Glutamatergic neuron (in vitro differentiated cells): ENCODE measurements at regions not wholly inside any gene's neighbourhood (a gene's known extent, or its start where the extent isn't known, plus 50 kb on each side); places are given as distances from the start of the nearest gene placed in this dataset.

Experiments
- DNase-seq: peaks from one replicate; pipeline ENCODE4 v3.0.0; 2022
- H3K27ac Mint-ChIP-seq: one replicate; pipeline ENCODE4 v1.8.0; 2020; ENCODE audit warnings: mild to moderate bottlenecking, mixed read lengths, inconsistent platforms; ENCODE audit not compliant: unreplicated experiment
- H3K27me3 Mint-ChIP-seq: one replicate; pipeline ENCODE4 v1.8.0; 2020; ENCODE audit warnings: mild to moderate bottlenecking, moderate library complexity, mixed read lengths, inconsistent platforms; ENCODE audit not compliant: unreplicated experiment
- H3K36me3 Mint-ChIP-seq: one replicate; pipeline ENCODE4 v1.8.0; 2020; ENCODE audit warnings: mild to moderate bottlenecking, mixed read lengths, inconsistent platforms; ENCODE audit not compliant: unreplicated experiment
- H3K4me1 Mint-ChIP-seq: one replicate; pipeline ENCODE4 v1.8.0; 2020; ENCODE audit warnings: mild to moderate bottlenecking, low read depth, mixed read lengths, inconsistent platforms; ENCODE audit not compliant: unreplicated experiment
- H3K4me3 Mint-ChIP-seq: one replicate; pipeline ENCODE4 v1.8.0; 2020; ENCODE audit warnings: mild to moderate bottlenecking, mixed read lengths, inconsistent platforms; ENCODE audit not compliant: unreplicated experiment
- H3K9me3 Mint-ChIP-seq: one replicate; pipeline ENCODE4 v1.8.0; 2020; ENCODE audit warnings: mild to moderate bottlenecking, moderate library complexity, mixed read lengths, inconsistent platforms; ENCODE audit not compliant: unreplicated experiment
- TF ChIP-seq, protein P1 (sequence below): fragments of 200-600 bp; sonication (generic); IDR thresholded peaks from one replicate; pipeline ENCODE4 v1.5.0; 2021; ENCODE audit not compliant: partially characterized antibody, unreplicated experiment

DNA sequence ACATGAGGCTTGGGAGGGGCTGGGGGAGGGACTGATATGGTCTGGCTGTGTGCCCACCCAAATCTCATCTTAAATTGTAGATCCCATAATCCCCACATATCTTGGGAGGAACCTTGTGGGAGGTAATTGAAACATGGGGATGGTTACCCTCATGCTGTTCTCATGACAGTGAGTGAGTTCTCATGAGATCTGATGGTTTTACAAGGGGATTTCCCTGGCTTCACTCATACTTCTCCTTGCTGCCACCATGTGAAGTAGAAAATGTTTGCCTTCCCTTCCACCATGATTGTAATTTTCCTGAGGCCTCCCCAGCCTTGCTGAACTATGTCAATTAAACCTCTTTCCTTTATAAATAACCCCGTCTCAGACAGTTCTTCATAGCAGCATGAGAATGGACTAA, 362.9 kb downstream of the PCNX1 start:
- H3K36me3 Mint-ChIP-seq: peaks cover 11% of the 10 kb centered on the region
- no peak overlapping the region for H3K4me3 Mint-ChIP-seq
- DNase-seq: no peak
- H3K4me1 Mint-ChIP-seq: no peaks in the 10 kb centered on the region
- TF ChIP-seq, protein P1, sequence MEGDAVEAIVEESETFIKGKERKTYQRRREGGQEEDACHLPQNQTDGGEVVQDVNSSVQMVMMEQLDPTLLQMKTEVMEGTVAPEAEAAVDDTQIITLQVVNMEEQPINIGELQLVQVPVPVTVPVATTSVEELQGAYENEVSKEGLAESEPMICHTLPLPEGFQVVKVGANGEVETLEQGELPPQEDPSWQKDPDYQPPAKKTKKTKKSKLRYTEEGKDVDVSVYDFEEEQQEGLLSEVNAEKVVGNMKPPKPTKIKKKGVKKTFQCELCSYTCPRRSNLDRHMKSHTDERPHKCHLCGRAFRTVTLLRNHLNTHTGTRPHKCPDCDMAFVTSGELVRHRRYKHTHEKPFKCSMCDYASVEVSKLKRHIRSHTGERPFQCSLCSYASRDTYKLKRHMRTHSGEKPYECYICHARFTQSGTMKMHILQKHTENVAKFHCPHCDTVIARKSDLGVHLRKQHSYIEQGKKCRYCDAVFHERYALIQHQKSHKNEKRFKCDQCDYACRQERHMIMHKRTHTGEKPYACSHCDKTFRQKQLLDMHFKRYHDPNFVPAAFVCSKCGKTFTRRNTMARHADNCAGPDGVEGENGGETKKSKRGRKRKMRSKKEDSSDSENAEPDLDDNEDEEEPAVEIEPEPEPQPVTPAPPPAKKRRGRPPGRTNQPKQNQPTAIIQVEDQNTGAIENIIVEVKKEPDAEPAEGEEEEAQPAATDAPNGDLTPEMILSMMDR: no peak
- no peak overlapping the region for H3K27ac Mint-ChIP-seq
- H3K27me3 Mint-ChIP-seq: no peaks in the 10 kb centered on the region
- H3K9me3 Mint-ChIP-seq: no peaks in the 10 kb centered on the region

DNA sequence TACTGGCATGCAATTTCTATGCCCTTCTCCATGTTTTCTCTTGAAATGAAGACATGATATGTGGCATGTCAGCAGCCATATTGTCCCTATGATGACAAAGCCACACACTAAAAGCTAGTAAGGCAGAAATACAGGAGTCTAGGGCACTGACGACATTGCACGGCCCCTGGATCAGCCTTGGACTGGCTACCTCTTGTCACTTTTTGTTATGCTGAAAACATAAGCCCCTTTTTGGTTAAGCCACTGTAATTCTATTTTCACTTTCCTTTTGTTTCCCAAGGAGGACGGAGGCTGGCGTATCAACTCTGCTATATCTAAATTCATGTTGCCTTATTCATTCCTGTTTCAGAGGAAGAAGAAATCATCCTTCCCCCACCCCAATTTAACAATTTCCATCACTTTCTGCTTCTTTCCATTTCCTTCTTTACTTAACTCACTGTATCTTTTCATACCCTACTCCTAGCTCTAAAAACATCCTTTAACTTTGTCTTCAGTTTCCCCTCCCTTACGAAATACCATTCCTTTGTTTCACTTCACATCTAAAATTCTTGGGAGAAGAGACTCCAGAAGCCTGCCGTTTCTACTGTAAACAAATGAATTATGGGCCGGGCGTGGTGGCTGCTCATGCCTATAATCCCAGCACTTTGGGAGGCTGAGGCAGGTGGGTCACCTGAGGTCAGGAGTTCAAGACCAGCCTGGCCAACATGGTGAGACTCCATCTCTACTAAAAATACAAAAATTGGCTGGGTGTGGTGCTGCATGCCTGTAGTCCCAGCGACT, 364.1 kb downstream of the PCNX1 start:
- H3K27ac Mint-ChIP-seq: no peak overlapping the region
- H3K4me1 Mint-ChIP-seq: no peaks in the 10 kb centered on the region
- DNase-seq: no peak
- H3K27me3 Mint-ChIP-seq: no peaks in the 10 kb centered on the region
- TF ChIP-seq, protein P1: no peak
- H3K4me3 Mint-ChIP-seq: no peak overlapping the region
- peaks cover 5% of the 10 kb centered on the region for H3K36me3 Mint-ChIP-seq
- no peaks in the 10 kb centered on the region for H3K9me3 Mint-ChIP-seq

DNA sequence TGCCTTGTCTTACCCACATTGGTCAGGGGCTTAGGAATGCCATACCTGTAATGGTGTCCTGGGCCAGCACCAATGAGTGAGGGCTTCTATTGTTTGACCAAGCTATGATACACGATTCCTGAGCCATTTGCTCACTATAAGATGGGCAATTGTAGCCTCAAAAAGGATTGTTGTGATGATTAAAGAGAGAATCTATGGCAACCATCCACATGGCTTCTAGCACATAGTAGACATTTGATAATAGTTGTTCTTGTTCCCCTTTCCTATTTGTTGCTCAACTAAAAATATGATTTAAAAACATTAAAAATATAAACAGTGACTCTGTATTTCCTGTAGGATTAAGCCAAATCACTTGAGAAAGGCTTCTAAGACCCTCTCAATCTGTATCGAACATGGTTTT, 366.1 kb downstream of the PCNX1 start:
- no peak overlapping the region for H3K27ac Mint-ChIP-seq
- no peaks in the 10 kb centered on the region for H3K27me3 Mint-ChIP-seq
- H3K4me3 Mint-ChIP-seq: no peak overlapping the region
- H3K4me1 Mint-ChIP-seq: no peaks in the 10 kb centered on the region
- no peak for DNase-seq
- peaks cover 5% of the 10 kb centered on the region for H3K36me3 Mint-ChIP-seq
- TF ChIP-seq, protein P1: no peak
- H3K9me3 Mint-ChIP-seq: no peaks in the 10 kb centered on the region

DNA sequence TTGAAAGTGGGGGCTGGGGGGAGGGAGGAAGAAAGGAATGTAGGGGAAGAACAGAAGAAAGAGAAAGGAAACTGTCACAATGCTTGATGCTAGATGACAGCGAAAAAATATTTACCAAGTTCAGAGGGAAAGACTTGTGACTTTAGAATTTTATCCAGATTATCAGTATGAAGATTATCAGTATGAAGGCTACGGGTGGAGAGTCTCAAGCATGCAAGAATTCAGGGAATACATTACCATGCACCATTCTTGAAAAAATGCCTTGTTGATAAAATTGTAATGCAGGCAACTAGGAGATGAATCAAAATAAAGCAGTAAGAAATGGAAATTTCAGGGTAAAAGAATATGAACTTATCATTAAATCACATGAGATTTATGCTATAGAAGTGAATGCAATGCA, 376.8 kb downstream of the PCNX1 start:
- Mint-ChIP-seq H3K4me3 (no peak overlapping the region), H3K36me3 (no peaks in the 10 kb centered on the region), H3K4me1 (peaks cover 3% of the 10 kb centered on the region), H3K27me3 (no peaks in the 10 kb centered on the region), H3K27ac (no peak overlapping the region), H3K9me3 (no peaks in the 10 kb centered on the region)
- DNase-seq: no peak
- TF ChIP-seq, protein P1: no peak

DNA sequence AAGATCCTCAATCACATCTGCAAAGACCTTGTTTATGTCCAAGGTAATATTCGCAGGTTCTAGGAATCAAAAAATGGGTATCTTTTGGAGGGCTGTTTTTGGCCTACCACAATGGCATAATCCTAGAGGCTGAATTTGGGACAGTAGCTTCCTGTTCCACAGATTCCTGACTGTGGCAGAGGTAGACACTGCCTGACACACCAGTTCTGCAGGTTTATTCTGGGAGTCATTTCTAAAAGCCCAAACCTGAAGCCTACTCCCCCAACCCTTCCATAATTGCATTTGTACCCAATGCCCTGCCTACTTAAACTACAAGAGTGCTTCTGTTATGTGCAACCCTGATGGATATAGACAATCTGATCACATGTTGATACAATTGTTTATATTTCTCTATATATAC, 378.9 kb downstream of the PCNX1 start:
- DNase-seq: no peak
- TF ChIP-seq, protein P1: no peak
- Mint-ChIP-seq H3K9me3 (no peaks in the 10 kb centered on the region), H3K4me1 (peaks cover 3% of the 10 kb centered on the region), H3K27ac (no peak overlapping the region), H3K27me3 (no peaks in the 10 kb centered on the region), H3K36me3 (no peaks in the 10 kb centered on the region), H3K4me3 (no peak overlapping the region)
